GM18520 (cell line): ENCODE measurements at regions not wholly inside any gene's neighbourhood (a gene's known extent, or its start where the extent isn't known, plus 50 kb on each side); places are given as distances from the start of the nearest gene placed in this dataset.

Experiments used
- ATAC-seq: cut with Tn5 transposase; IDR thresholded peaks from one replicate; pipeline ENCODE4 v1.9.1; 2021; ENCODE audit not compliant: unreplicated experiment

- ATAC-seq: no peak
Observed at GRCh38 chr6:90805619-90806155, 218.8 kb upstream of the MAP3K7 start.

GRCh38 chr6:90803956-90804355 is 217.1 kb upstream of the MAP3K7 start:
- no peak for ATAC-seq

GRCh38 chr6:90795078-90795477 is 208.2 kb upstream of the MAP3K7 start:
- ATAC-seq: no peak

- ATAC-seq: no peak
Observed at GRCh38 chr6:90793771-90794170, 206.9 kb upstream of the MAP3K7 start.

GRCh38 chr6:90790696-90791095 is 203.8 kb upstream of the MAP3K7 start:
- no peak for ATAC-seq

GRCh38 chr6:90790058-90790457 is 203.2 kb upstream of the MAP3K7 start:
- no peak for ATAC-seq

GRCh38 chr6:90788781-90789180 is 201.9 kb upstream of the MAP3K7 start:
- ATAC-seq: no peak

GRCh38 chr6:90787446-90787845 is 200.6 kb upstream of the MAP3K7 start:
- ATAC-seq: no peak

GRCh38 chr6:90780778-90781177 is 193.9 kb upstream of the MAP3K7 start:
- no peak for ATAC-seq

- no peak for ATAC-seq
Observed at GRCh38 chr6:90780141-90780540, 193.3 kb upstream of the MAP3K7 start.

- no peak for ATAC-seq
Observed at GRCh38 chr6:90778417-90779203, 191.7 kb upstream of the MAP3K7 start.

GRCh38 chr6:90770778-90771177 is 183.9 kb upstream of the MAP3K7 start:
- no peak for ATAC-seq

- no peak for ATAC-seq
Observed at GRCh38 chr6:90765895-90766294, 179.0 kb upstream of the MAP3K7 start.

GRCh38 chr6:90765491-90765890 is 178.6 kb upstream of the MAP3K7 start:
- no peak for ATAC-seq

GRCh38 chr6:90764001-90764400 is 177.1 kb upstream of the MAP3K7 start:
- ATAC-seq: no peak

- no peak for ATAC-seq
Observed at GRCh38 chr6:90759664-90760063, 172.8 kb upstream of the MAP3K7 start.

GRCh38 chr6:90758741-90759140 is 171.9 kb upstream of the MAP3K7 start:
- no peak for ATAC-seq

GRCh38 chr6:90753820-90754643 is 167.2 kb upstream of the MAP3K7 start:
- ATAC-seq: no peak

- ATAC-seq: no peak
Observed at GRCh38 chr6:90739802-90740201, 152.9 kb upstream of the MAP3K7 start.

- no peak for ATAC-seq
Observed at GRCh38 chr6:90739339-90739738, 152.5 kb upstream of the MAP3K7 start.

GRCh38 chr6:90730151-90730673 is 143.3 kb upstream of the MAP3K7 start:
- peak; percentile 83 for ATAC-seq

- ATAC-seq: no peak
Observed at GRCh38 chr6:90729057-90729456, 142.2 kb upstream of the MAP3K7 start.
